ENCODE measurements at regions not wholly inside any gene's neighbourhood (a gene's known extent, or its start where the extent isn't known, plus 50 kb on each side); places are given as distances from the start of the nearest gene placed in this dataset.

DNA sequence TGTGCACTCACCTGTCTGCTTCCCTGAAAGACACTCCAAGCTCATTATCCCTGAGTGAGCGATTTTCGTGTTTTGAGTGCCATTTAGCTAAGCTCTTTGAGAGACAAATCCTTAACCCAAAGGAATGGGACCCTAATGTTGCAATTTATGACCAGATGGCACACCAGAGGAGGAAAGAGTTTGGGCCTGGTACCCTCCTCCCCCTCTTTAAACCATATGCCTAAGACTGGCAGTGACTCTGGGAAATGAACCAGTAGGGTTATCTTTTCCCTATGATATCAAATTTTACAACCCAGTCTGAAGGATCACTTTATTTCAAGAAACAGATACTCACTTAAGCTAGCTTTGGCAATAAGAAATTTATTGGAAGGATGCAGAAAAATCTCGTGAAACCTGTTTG, 550.4 kb downstream of the TOX3 start:
- no peak for TF ChIP-seq POLR2AphosphoS5 (IDR thresholded peaks at IDR 0.05)
- TF ChIP-seq, protein P1, sequence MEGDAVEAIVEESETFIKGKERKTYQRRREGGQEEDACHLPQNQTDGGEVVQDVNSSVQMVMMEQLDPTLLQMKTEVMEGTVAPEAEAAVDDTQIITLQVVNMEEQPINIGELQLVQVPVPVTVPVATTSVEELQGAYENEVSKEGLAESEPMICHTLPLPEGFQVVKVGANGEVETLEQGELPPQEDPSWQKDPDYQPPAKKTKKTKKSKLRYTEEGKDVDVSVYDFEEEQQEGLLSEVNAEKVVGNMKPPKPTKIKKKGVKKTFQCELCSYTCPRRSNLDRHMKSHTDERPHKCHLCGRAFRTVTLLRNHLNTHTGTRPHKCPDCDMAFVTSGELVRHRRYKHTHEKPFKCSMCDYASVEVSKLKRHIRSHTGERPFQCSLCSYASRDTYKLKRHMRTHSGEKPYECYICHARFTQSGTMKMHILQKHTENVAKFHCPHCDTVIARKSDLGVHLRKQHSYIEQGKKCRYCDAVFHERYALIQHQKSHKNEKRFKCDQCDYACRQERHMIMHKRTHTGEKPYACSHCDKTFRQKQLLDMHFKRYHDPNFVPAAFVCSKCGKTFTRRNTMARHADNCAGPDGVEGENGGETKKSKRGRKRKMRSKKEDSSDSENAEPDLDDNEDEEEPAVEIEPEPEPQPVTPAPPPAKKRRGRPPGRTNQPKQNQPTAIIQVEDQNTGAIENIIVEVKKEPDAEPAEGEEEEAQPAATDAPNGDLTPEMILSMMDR (IDR thresholded peaks at IDR 0.05), result no peak
- no peak for TF ChIP-seq POLR2A (IDR thresholded peaks at IDR 0.05; ENCODE audit: low read depth)
